Left cardiac atrium (tissue), 4 donors: ENCODE measurements at regions not wholly inside any gene's neighbourhood (a gene's known extent, or its start where the extent isn't known, plus 50 kb on each side); places are given as distances from the start of the nearest gene placed in this dataset.
"Not testable (repeated sequence)": the region's sequence is repeated elsewhere in the genome, so short reads cannot be mapped to it uniquely, and the experiment has no call there.

Experiments used
- ATAC-seq, 2 donors: fragments of 200-7000 bp; cut with Tn5 transposase; one replicate each; pipeline ENCODE4 v1.9.1; 2020; ENCODE audit warnings: mild to moderate bottlenecking in 2 of 2, moderate library complexity in 2 of 2
- DNase-seq: peaks from one replicate; pipeline ENCODE4 v3.0.0-alpha.2; 2020
- intact Hi-C, 2 donors: fragments of 100-400 bp; cut with DNase I; formaldehyde crosslinking; loops; one replicate each; pipeline versions ENCODE4 v1.14.1 to v1.15.1; 2022 to 2023
- donor health status: DM: no; HTN: yes; CAD: no.
- donor health status: DM: no; HTN: yes; CAD: no; lungs with severe emphysema.
- donor health status: DM: yes; HTN: yes; CAD: no.
- donor health status: Dilated cardiomyopathy.

GRCh38 chr14:35174342-35174741, 52.0 kb downstream of the PRORP start:
- no peak for ATAC-seq
- intact Hi-C loops, result no loop called here
- DNase-seq, result no peak

GRCh38 chr14:35180179-35180578, 57.8 kb downstream of the PRORP start:
- no peak for ATAC-seq
- intact Hi-C loops, result no loop called here
- no peak for DNase-seq

GRCh38 chr14:35184891-35185290, 62.5 kb downstream of the PRORP start:
- ATAC-seq, intact Hi-C loops, DNase-seq: not testable (repeated sequence)

- ATAC-seq (no peak), DNase-seq (no peak)
- intact Hi-C loops, result no loop called here
Observed at GRCh38 chr14:35189422-35189821, 67.1 kb downstream of the PRORP start.

- intact Hi-C loops, result no loop called here
- ATAC-seq (no peak), DNase-seq (no peak)
Observed at GRCh38 chr14:35193161-35193560, 70.8 kb downstream of the PRORP start.

GRCh38 chr14:35194183-35194582, 71.8 kb downstream of the PRORP start:
- intact Hi-C loops, DNase-seq, ATAC-seq: not testable (repeated sequence)

GRCh38 chr14:35196571-35196970, 74.2 kb downstream of the PRORP start:
- intact Hi-C loops, result no loop called here
- DNase-seq, result no peak
- peak in 1 of 2 donors; percentile 39 for ATAC-seq

GRCh38 chr14:35197015-35197414, 74.7 kb downstream of the PRORP start:
- intact Hi-C loops, result no loop called here
- ATAC-seq (peak in 1 of 2 donors; percentile 69), DNase-seq (no peak)

GRCh38 chr14:35201066-35201465, 78.7 kb downstream of the PRORP start:
- DNase-seq (no peak), ATAC-seq (no peak)
- intact Hi-C loops, result no loop called here

GRCh38 chr14:35202195-35202594, 79.8 kb downstream of the PRORP start:
- intact Hi-C loops, result no loop called here
- DNase-seq, result no peak
- ATAC-seq, result no peak

GRCh38 chr14:35205737-35206136, 83.4 kb downstream of the PRORP start:
- DNase-seq (no peak), ATAC-seq (no peak)
- intact Hi-C loops, result no loop called here

- DNase-seq (no peak), ATAC-seq (no peak)
- intact Hi-C loops, result loop anchor here in 1 of 2 donors (10.0 kb wide), 1 partner anchor 204 kb away; no protein-coding TSS in a partner anchor
Observed at GRCh38 chr14:35211067-35211466, 81.1 kb upstream of the PSMA6 start.

- DNase-seq (no peak), ATAC-seq (no peak)
- intact Hi-C loops, result loop anchor here in 1 of 2 donors (10.0 kb wide), 1 partner anchor 202 kb away; no protein-coding TSS in a partner anchor
Observed at GRCh38 chr14:35212471-35213142, 79.6 kb upstream of the PSMA6 start.

- intact Hi-C loops, result loop anchor here in 1 of 2 donors (10.0 kb wide), 1 partner anchor 202 kb away; no protein-coding TSS in a partner anchor
- no peak for ATAC-seq
- DNase-seq, result no peak
Observed at GRCh38 chr14:35213143-35213788, 78.9 kb upstream of the PSMA6 start.

- ATAC-seq, result peak in 1 of 2 donors; percentile 86
- no peak for DNase-seq
- intact Hi-C loops, result loop anchor here (2.0 to 10.0 kb wide), 3 partner anchors 193 to 201 kb away; no protein-coding TSS in a partner anchor
Observed at GRCh38 chr14:35213869-35214387, 78.3 kb upstream of the PSMA6 start.

- not testable (repeated sequence) for DNase-seq
- intact Hi-C loops, result loop anchor here (2.0 to 10.0 kb wide), 3 partner anchors 192 to 200 kb away; no protein-coding TSS in a partner anchor
- peak in 1 of 2 donors; percentile 23 for ATAC-seq
Observed at GRCh38 chr14:35214402-35214801, 77.8 kb upstream of the PSMA6 start.

GRCh38 chr14:35215110-35215813, 76.9 kb upstream of the PSMA6 start:
- ATAC-seq, result peak; percentile 41 to 75
- intact Hi-C loops, result loop anchor here (2.0 to 10.0 kb wide), 3 partner anchors 192 to 200 kb away; no protein-coding TSS in a partner anchor

GRCh38 chr14:35218176-35218575, 74.0 kb upstream of the PSMA6 start:
- DNase-seq, ATAC-seq: not testable (repeated sequence)
- intact Hi-C loops, result loop anchor here in 1 of 2 donors (10.0 kb wide), 1 partner anchor 197 kb away; no protein-coding TSS in a partner anchor

More at GRCh38 chr14:35215110-35215813, 76.9 kb upstream of the PSMA6 start:
- no peak for DNase-seq

GRCh38 chr14:35218963-35219362, 73.2 kb upstream of the PSMA6 start:
- DNase-seq, result no peak
- intact Hi-C loops, result loop anchor here in 1 of 2 donors (10.0 kb wide), 1 partner anchor 196 kb away; no protein-coding TSS in a partner anchor
- ATAC-seq, result no peak
